8988T (cell line): ENCODE measurements at regions not wholly inside any gene's neighbourhood (a gene's known extent, or its start where the extent isn't known, plus 50 kb on each side); places are given as distances from the start of the nearest gene placed in this dataset.

Source experiments
- DNase-seq: peaks from one replicate; pipeline ENCODE4 v3.0.0; 2011

DNA sequence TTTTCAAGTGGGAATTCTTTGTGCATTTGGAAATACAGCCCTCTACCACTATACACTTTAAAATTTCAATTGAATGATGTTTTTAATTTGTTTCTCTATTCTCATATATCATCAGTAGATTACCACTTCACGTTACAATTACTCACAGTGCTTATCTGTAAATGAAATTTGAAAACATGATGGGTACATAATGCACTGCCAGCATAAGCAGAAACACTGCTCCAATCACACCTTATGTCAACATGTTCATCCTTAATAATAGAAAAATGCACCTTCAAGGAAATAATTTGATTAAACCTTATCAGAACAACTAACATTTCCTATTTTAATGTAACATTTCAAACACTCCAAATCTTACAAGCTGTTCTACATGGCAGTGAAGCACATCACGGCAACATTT lies 718.4 kb downstream of the GBE1 start:
- no peak for DNase-seq

DNA sequence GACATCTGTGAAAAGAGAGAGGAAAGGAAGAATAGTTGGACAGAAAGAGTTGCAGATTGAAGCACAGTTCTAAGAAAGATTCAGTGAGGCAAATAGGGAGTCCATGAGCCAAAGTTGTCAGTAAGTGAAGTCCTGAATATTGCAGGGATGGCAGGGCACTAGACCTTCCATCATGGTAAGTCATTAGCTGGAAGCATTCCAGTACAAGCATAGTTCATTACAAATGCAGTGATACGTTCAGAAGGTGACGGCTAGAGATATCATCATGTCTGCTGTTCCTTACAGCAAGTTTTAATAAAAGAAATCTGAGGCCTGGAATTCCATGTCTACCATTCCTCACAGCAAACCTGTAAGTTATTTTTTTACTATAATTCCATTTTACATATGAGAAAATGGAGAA lies 720.1 kb downstream of the GBE1 start:
- no peak for DNase-seq

DNA sequence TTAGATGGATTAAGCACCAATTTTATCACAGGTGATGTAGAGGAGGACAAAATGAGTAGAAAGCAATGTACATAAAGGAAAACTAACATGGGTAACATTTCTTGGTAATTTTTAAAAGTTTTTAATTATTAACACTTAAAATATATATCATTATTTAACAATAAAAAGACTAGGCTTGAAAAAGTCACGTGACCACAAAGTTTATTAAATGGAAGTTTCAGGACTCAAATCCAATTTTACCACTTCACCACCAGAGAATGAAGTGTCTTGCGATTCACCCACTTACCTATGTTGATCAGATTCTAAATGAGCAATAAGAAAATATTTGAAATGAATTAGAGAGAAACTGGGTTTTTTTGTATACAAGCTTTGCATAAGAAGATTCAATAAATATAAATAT lies 721.3 kb downstream of the GBE1 start:
- no peak for DNase-seq

DNA sequence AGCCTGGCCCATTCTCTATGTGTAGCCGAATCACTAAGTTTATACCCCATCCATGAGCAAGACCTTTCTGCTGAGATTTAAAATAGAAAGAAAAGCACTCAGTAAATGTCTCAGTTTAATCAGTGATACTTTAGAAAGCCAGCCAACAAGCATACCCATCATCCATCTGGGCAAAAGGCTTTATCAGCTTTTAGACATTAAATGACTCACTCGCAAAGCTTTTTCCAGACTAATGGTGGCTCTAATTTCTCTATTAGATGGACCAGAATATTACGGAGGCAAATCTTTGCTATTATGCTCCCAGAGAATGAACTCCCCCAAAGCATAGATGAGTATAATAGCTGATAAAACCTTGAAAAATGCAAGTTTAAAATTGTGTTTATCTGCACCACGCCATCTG lies 727.8 kb downstream of the GBE1 start:
- DNase-seq: no peak

DNA sequence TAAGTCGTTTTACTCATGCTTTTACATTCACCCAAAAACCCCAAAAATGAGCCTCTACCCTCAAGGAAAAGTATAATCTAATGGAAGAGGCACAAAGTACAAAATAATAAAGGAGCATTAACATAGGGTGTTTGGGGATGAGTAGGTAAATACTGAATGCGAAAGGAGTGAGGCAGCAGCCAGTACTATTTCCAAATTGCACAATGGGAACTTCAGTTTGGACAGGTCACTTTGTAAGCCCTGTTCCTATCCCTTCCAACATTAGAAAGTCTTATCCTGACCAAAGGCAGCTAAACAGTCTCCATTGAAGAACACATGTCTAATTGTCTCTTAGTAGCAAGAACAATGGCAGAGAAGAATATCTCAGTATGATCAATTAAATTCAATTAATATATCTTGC lies 728.3 kb downstream of the GBE1 start:
- no peak for DNase-seq

DNA sequence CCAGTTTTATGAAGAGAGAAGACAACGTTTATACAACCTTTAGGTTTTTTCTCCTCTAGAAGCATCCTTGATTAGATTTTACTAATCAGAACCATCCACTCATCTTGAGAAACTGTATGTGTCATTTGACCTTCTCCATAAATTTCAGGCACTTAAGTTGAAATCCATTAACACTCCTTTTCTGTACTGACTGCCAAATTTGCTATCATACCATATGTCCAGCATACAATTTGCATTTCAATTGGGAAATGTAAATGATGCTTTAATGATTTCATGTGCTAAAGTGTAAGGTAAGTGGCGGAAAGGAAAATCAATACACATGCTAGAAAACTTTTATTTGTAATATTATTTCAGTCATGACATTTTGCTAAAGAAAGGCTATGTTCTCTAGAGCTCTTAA lies 731.6 kb downstream of the GBE1 start:
- no peak for DNase-seq

DNA sequence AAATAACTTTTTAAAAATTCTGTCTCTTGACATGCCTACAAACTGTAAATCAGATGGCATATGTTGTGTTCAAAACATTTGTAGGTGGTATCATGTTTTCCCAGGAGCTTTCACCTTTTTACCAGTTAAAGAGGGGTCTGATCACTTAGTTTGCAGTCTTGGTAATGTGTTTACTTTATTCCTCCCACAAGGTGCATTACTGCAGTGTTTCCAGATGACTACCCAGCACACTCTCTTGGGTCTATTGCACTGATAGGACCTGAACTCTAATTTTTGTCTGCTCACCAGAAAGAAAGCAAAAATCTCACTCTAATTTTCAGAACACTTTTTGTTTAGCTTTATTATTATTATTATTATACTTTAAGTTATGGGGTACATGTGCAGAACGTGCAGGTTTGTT lies 734.1 kb downstream of the GBE1 start:
- no peak for DNase-seq

DNA sequence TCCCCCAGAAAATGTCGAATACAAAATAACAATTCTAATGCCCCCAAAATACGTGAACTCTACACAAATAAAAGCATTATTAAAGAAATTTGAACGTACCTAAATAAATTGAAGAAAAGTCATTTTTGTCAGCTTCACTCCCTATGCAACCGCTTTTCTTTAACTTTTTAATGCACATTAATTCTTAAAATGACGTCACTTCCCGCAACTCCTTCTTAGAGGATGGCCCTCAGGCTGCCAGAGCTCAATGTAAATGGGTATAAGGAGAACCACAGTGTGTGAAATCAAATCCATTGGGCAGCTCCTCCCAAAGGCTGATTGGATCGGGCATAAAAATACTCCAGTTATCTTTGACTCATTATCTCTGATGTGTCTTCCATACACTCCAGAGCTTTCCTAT lies 736.9 kb downstream of the GBE1 start:
- DNase-seq: no peak

DNA sequence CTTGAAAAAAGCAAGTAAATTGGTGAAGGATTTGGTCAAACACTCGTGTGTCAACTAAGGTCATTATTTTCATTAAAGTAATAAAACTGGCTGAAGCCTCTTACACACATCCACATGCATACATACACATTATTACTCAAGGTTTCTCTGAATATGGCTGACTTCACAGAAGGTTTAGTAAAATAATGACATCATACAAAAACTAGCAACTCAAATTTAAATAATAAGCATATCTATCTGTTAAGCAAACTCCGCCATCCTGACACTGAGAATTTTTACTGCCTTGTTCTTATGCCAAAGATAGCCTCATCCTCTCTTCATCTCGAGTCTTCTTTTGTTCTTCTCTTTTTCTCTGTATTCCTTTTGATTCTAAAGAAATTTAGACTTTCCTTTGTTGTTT lies 739.1 kb downstream of the GBE1 start:
- no peak for DNase-seq

DNA sequence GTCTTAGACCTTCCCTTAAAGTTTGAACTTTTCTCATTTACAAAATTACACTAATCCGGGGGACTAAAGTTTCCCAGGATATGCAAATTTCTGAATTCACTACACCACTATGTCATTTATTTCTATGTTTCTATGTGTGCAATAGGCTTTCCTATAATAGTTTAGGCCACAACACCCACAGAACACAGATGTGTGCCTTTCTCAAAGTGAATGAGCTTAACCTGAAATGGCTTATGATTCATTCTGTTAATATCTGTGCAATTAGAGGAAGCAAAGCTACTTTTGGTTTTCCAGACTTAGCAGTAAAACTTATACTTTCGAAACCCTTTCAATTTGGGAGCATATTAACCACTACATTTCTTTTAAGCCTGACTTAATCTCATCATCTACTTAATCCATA lies 748.1 kb downstream of the GBE1 start:
- no peak for DNase-seq

DNA sequence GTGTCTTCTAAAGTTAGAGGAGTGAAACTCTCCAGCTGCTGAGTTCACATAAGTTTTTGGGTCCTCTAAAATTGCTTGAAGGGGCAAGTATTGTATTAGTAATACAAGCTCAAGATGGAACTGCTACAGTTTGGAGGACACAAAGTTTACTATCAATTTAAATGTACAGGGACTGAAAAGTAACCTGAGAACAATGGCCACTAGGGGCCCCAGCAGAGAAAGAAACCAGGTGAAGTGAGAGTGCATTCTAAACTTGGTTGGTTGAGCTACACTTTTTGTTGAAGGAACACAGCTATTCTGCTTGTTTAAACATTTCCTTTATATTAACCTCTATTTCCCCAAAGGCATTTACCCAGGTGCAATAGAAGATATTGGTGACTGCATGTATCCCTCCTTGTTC lies 755.5 kb downstream of the GBE1 start:
- no peak for DNase-seq

DNA sequence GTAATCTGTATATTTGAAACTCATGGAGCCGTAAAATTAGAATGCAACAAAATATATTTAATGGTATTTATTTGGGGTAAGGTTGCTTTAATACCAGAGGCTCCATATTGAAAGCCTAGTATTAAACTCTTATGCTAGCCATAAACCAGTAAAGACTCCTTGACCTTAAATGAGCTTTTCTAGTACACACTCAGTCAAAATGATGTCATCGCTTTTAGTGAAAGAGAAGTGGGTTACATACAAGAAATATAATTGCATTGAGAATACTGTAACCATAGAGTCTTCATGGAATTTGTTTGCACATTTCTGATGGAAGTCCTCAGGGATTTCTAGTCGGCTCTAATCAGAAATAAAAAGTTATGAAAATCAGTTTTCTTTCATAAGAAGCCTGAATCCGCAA lies 757.6 kb downstream of the GBE1 start:
- no peak for DNase-seq

DNA sequence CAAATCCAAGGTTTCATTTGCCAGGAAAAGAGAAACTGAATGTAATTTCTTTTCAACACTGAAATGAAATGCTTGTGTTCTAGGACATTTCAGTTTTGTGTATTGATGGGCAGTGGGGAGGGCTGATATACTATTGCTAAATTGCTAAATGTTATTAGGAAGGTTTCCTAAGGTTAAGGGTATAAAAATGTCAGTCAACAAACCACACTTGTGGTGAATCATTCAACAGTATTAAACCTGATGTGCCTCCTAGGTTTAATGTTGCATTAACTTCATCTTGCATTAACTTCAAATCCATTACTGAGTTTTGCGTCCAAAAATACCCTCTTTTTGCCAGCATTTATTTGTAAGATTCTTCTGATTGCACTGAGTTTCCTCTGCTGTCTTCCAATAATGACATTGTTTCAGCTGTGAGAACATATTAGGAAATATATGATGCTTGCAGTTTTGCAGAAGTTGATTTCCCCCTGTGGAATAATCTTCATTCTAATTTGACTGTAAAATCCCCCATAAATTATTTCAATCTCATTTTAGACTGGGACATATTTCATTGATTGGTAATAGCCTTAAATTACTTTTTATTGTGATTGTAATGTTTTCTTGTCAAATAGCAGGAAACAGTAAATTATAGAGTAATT lies 758.3 kb downstream of the GBE1 start:
- no peak for DNase-seq

DNA sequence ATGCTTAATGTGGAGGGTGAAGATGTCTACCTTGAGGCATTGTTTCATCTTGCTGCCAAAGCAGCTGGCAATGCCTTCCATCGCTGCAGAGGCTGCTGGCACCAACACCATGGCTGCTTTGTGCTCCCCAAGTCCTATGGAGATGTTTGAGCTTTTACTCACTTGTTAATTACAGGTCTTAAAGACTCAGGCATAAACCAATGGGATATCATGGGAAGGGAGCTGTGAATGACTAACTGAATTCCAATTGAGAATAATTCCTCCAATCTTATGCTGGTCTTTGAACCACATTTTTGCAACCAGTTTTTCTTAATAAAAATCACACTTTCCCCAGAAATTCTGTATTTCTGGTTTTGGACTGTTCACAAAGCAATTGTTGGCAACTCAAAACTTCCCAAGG lies 762.0 kb downstream of the GBE1 start:
- DNase-seq: no peak

DNA sequence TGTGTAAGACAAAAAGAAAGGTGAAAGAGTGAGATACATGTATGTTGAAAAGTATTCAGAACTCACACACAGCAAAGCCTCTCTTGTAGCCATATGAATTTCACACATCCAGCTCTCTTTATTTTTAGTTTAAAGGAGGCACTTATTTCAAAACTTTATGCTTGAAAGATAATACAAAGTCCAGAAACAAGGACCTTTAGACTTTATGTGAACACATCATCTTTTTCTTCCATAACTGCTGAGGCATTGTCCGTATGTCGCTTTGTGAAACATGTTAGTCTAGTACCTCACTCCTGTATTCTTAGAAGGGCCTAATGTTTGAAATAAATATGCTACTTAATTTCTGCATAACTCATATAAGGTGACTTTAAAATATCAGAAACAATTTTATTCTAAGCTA lies 763.4 kb downstream of the GBE1 start:
- DNase-seq: no peak

DNA sequence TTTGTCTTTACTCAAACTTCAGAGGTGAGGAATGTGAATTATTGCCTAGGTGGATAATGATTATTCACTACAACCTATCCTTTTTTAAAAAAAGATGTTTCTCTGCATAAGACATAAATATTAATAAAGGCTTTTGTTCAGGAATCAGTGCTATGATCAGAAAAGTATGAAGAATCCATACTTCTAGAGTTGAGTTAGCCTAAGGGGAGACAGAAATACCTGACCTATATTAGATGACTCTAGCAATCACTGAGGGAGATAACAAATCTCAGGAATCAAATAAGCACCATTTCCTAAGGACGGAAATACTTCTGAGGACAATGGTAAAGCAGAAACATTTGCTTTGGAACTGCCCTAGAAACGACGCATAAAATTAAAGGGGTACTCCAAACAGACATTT lies 763.8 kb downstream of the GBE1 start:
- no peak for DNase-seq

DNA sequence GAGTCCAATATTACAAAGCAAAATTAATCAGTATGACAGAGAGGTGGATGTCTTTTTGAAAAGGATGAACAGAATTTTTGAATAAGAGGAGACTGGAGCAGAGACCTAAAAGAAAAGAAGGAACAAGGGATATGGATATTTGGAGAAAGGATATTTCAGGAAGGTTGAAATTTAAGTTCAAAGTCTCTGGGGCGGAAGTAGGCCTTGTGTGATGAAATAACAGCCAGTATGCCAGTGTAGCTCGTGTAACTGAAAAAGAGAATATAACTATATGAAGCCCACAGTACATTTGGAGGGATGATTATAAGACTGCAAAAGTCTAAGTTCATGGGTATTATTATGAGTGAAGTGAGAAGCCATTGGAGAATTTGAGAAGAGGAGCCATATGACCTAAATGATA lies 766.7 kb downstream of the GBE1 start:
- DNase-seq: no peak

DNA sequence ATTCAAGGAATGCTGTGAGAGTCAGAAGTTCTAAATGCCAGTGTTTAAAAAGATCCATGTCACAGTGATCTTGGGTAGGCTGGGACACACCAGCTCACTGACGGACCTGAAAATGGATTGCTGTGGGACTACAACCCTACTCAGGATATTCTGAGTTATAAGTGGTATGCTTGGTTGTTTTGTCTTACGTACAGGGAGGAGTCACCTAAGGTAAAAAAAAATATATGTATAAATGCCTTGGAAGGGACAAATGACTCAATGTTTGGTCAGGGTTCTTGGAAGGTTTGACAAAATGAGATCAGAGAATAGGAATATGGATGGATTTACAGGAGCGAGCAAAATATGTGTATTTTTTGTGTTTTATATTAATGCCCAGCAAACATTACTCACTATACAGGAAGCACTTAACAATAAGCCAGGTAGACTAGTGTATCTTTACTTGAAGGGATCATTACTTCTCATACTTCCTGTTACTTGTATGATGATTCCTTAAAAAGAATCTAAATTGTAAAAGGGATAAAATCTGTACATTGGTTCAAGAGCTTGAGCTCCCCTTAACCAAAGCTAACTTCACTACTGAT lies 767.3 kb downstream of the GBE1 start:
- DNase-seq: no peak

DNA sequence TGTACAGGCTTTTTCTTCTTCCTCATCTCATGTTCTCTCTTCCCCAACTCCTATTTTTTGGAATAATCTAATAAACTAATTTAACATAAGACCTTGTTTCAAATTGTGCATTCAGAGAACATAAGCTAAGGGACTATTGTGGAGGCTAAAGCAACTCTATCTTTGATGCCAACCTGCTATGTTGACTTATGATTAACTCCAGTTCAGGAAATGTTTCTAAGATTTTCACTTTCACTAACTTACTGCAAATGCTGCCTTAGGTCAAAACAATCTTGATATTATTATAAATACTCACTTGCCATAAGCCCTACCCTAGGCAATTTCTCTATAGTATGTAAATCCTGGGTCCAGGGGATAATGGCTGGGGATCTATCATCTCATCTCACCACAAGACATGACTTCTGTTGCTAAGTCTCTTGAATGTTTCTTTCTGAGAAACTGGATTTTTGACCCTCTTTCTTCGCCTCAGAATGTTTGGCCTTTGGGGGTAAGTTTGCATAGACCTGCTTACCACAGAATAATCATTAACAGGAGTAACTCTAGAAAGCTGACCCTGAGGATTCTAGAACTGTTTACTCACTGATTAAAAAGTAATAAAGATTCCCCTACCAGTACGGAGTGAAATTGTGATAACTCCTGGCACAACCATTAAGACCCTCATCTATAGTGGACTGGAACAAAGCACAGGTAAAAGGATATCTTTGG lies 768.1 kb downstream of the GBE1 start:
- DNase-seq: no peak

DNA sequence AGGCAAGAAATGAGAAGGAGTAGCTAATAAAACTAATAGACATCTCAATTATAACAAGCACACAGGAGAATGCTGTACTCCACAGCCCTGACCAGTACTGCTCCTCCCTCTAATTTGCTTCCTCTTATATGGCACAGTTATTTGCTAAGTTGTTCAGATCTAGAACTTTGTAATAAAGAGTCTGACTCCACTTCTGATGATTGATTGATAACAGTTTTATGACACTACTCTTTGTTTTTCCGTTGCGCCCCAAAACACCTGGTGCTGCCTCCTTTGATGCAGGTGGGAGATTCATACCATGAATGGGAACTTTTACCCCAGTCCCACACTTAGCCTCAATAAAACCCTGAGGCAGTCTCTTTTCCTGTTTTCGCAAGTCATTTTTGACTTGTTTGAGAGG lies 777.7 kb downstream of the GBE1 start:
- DNase-seq: no peak

DNA sequence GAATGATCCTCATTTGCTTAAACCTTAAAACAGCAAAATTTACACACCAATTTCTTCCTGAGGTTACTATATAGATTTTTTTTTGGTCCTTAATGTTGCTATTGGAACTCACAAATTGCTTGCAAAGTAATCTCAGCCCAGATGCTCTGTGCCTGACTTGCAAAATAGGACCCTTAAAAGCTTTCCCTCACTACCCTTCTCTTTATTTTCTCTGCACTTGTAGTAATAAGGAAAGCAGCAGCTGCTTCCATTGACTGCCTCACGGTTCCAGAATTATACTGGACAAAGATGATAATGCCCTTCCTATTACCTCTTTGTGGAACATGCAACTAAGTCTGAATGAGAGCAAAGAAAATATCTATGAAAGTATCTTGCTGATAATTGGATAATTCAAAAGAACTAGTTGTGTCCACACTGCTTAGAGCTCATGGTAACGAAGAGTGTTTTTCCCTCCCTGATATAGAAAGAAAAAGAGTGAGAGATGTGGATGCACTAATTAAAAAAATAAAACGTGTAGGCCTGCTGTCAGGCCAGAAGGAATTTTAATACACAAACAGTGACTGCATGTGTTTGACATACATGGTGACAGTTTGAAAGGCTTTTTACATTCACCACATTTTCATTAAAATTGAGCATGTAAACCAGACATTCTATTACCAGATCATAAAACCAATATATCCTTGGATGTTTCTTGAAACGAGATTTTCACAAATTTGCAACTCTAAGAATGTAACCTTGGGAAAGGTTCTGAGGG lies 783.1 kb downstream of the GBE1 start:
- no peak for DNase-seq

DNA sequence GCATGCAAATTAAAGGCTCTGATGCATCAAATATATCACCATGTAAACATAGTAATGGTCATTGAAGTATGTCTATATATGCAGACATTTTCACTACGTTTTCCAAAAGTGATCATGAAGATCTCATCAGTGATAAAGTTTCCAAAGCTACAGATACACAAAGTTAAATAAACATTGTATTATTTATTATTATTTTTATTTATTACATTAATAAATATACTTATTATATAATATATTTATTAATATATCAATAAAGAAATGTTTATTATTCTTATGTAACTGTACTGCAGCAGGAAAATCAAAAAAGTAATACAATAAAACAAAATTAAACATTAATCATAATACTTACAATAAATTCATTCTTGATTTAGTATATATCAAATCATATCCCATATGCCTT lies 791.2 kb downstream of the GBE1 start:
- no peak for DNase-seq

DNA sequence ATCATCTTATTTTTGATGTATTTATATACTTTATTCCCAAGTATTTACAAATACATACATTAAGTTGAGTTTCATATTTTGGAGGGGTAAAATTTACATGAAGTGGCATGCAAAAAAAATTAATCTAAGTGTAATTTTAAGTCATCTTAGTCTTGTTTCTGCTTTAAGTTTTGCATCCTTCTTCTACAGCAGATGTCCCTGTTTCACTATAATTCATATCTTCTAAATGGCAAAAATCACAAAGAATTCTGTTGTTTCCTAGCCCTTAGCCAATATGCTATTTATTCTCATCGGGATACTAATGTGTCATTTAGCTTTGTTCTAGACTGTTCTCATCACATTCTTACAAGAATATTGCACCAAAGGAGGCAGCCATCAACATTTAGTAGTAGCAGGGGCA lies 831.9 kb downstream of the GBE1 start:
- DNase-seq: no peak

DNA sequence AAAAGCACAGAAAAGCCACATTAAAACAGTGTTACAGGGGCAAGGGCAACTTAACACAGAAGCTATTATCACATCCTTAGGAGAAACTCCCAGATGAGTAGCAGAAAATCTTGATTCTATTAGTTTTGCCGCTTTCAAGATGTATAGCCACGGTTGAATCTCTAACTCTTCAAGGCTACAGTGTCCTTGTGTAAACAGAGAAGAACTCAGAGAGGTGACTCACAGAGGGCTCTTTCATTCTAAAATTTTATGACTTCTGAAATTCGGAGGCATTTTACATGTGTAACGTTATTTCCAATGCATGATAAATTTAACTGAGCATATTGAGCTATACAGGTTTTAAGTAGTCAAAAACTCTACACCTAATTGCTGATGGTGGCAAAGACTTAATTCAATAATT lies 846.6 kb downstream of the GBE1 start:
- DNase-seq: no peak
